ENCODE measurements at regions not wholly inside any gene's neighbourhood (a gene's known extent, or its start where the extent isn't known, plus 50 kb on each side); places are given as distances from the start of the nearest gene placed in this dataset.

- TF ChIP-seq RNF2 (IDR thresholded peaks at IDR 0.05; ENCODE audit: borderline replicate concordance, low read depth, low read length, missing control alignments, poor library complexity, severe bottlenecking) (no peak), CTCF (IDR thresholded peaks at IDR 0.05; ENCODE audit: control extremely low read depth in 1 of 3, insufficient read depth in 1 of 3, low read depth in 1 of 3, low read length in 3 of 3) (no peak)
Measured at GRCh38 chr20:11112832-11113231, 439.0 kb upstream of the JAG1 start.

Data from H1 (cell line).